GM12873 (cell line): ENCODE measurements at regions not wholly inside any gene's neighbourhood (a gene's known extent, or its start where the extent isn't known, plus 50 kb on each side); places are given as distances from the start of the nearest gene placed in this dataset.

Source experiments
- TF ChIP-seq, protein P1 (sequence below): IDR thresholded peaks from 2 replicates; pipeline ENCODE4 v1.5.1; 2012; ENCODE audit warnings: low read depth, mild to moderate bottlenecking, moderate library complexity, low read length, control low read depth; ENCODE audit not compliant: insufficient read depth; ENCODE audit errors: missing control alignments

DNA sequence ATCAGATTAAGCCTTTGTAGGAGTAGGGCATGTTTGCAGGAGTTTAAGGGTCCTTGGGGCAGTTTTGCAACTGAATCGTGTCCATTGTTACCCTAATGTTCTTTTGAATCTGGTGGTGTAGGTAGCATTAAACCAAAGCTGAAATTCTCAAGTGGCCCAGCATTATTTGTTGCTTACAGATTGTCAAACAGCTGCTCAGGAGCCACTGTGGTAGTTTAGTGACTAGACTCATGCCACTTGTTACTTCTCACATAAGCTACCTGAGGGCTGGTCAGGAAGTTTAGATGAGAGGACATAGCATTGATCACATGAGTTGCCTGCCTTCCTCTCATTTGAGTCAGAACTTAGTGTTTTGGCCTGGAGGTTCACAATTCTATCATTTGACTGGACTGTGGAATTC lies 157.6 kb downstream of the HAUS1 start:
- TF ChIP-seq, protein P1, sequence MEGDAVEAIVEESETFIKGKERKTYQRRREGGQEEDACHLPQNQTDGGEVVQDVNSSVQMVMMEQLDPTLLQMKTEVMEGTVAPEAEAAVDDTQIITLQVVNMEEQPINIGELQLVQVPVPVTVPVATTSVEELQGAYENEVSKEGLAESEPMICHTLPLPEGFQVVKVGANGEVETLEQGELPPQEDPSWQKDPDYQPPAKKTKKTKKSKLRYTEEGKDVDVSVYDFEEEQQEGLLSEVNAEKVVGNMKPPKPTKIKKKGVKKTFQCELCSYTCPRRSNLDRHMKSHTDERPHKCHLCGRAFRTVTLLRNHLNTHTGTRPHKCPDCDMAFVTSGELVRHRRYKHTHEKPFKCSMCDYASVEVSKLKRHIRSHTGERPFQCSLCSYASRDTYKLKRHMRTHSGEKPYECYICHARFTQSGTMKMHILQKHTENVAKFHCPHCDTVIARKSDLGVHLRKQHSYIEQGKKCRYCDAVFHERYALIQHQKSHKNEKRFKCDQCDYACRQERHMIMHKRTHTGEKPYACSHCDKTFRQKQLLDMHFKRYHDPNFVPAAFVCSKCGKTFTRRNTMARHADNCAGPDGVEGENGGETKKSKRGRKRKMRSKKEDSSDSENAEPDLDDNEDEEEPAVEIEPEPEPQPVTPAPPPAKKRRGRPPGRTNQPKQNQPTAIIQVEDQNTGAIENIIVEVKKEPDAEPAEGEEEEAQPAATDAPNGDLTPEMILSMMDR, result no peak

DNA sequence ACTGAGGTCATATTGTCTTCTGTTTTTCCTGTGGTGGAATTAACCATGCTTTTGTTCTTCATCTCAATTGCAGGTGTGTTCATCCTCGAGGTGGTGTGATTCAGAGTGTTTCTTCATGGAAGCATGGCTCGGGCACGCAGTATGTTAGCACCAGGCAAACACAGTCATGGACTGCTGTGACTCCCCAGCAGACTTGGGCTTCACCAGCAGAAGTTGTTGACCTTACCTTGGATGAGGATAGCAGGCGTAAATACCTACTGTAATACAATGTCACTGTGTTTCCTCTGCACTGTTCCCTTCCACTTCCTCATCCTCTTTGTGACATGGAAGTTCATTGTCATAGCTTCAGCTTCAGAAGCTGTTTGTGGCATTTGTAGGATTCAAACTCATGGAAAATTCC lies 158.7 kb downstream of the HAUS1 start:
- TF ChIP-seq, protein P1, result no peak

DNA sequence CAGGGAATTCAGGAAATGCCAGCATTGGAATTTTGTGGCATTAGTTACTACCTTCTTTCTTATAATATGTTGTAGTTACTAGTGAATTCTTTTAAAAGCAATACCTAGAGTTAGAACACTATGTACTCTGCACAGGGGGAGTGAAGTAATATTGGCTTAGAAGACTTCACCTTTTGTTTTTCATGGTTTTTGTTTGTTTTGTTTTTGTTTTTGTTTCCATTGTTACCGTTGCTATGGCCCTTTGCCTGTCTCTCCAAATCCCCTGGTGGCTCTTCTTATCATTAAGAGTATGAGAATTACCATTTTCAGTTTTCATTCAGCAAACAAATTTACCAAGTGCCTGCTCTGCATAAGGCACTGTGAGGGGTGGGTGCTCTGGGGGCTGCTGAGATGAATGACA lies 160.1 kb downstream of the HAUS1 start:
- TF ChIP-seq, protein P1, result no peak

DNA sequence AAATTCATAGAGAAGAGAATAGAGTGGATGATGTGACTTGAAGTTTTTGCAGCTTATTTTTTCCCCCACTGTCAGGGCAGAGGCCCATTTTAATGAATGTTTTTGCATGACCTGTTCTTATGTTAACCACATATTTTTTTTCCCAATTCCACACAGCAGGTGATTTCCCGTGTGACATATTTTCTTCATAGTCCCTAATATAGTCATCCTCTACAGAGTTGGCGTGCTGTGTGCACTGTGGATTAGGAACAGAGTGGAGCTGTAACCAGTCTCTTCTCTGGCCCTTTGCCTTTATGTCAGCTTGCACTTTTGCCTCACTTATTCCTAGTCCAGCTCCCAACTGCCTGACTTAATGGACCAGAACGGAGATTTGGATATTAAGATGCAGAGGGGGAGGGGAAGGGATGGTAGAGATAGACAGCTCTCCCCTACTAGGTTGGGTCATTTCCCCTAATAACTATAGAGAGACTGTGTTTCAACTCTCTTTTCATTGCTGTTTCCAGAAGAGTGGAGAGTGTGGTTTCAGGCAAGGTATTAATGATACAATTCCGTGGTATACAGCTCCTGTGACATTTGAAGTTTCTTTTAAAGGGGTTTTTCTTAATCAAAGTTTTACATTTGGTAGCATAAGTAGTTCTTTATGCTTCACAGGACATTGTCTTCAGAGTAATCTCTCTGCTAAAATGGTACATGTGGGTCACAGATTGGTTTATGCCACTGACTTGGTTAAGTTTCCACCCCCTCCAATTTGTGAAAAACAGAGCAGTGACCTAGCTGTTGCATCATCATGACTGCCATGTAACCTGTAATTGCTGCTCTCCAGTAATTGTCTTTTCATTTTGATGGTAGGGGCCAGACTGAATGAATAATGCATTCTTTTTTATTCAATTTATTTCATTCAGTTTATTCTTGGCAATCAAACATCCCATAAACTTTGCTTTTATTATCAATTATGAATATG lies 161.3 kb downstream of the HAUS1 start:
- TF ChIP-seq, protein P1, result no peak

DNA sequence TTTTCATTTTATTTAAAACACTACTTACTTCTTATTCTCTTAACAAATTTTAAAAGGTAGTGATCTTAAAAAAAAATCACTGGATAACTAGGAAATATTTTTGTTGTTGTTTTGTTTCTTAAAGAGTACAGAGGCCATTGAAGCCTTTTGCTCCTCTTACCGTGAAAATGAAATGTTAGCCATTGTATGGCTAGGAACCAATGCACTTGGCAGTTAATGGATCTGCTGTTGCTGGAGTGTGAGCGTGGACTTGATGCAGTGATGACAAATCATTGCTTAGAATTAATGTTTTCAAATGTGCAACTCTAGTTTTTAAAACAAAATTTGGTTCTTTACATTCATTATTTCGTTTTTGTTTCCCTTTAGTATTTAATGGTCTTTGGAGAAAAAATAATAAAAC lies 162.3 kb downstream of the HAUS1 start:
- TF ChIP-seq, protein P1, result no peak

DNA sequence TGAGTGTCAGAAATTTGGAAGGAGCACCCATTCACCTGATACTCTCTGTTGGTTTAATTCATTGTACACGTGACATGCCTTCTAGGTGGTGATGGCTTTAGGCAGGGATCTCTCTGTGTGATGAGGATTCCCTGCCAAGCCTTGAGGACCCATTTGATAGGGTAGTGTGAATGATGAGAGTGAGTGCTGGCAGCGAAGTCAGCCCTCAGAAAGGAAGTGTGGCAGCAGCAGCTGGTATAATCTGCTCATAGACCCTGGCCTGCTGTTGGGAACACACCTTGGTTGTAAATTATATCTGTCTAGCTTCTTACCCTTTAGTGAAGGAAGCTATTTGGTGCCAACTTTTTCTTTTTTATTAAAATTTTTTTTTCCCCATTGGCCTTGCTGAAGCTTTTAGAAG lies 164.5 kb downstream of the HAUS1 start:
- TF ChIP-seq, protein P1, result no peak

DNA sequence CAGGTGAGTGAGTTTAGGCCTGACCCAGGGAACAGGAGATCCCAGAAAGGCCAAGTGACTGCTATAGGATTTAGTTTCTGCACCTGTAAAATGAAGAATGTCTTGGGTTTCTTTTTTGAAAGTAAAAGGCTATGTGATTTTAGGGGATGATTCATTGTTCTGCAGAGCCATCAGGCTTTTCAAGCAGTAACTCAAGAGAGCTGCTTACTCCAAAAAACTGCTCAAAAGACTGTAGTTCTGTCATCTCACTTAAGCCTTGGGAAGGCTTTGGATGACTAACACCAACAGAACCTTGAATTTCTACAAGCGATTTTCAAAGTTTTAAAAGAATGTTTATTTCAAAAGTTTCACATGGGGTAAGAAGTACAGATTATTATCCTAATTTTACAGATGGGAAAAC lies 165.1 kb downstream of the HAUS1 start:
- TF ChIP-seq, protein P1, result no peak
